Thyroid gland (tissue), 4 donors: ENCODE measurements at regions not wholly inside any gene's neighbourhood (a gene's known extent, or its start where the extent isn't known, plus 50 kb on each side); places are given as distances from the start of the nearest gene placed in this dataset.

Experiments
- POLR2A ChIP-seq, 2 donors: fragments of 450-650 bp; IDR thresholded peaks; one replicate each; pipeline ENCODE4 v1.6.1; 2017; ENCODE audit warnings: antibody characterized with exemption in 2 of 2, mild to moderate bottlenecking in 2 of 2, moderate library complexity in 1 of 2
- TF ChIP-seq, protein P1 (sequence below), 6 experiments: fragments of 200-600 bp in 3 of 6; fragments of 450-650 bp in 3 of 6; sonication (generic) in 3 of 6; IDR thresholded peaks; one replicate each; pipeline ENCODE4 v1.5.1; 2016 to 2019; ENCODE audit warnings: antibody characterized with exemption in 6 of 6, mild to moderate bottlenecking in 2 of 6, inconsistent platforms in 1 of 6, moderate library complexity in 1 of 6

DNA sequence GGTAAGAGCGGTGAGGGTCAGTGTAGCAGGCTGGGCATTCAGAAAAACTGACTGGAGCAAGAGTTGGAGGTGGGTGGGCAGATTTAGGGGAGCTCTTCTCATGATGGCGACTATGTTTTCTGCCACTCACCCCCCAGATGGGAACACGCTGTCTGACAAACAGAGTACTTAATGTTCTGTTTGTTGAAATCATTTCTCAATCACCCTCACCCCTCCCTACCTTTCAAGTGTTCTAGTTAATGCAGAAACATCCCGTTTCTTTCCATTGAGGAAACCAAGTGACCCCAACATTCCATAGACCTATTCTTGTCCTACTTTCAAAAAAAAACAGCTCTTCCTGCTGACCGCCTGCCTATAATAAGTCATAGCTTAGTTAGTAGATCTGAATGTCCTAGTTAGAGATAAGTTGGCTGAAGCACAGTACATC lies 132.5 kb upstream of the NEDD9 start:
- TF ChIP-seq, protein P1, sequence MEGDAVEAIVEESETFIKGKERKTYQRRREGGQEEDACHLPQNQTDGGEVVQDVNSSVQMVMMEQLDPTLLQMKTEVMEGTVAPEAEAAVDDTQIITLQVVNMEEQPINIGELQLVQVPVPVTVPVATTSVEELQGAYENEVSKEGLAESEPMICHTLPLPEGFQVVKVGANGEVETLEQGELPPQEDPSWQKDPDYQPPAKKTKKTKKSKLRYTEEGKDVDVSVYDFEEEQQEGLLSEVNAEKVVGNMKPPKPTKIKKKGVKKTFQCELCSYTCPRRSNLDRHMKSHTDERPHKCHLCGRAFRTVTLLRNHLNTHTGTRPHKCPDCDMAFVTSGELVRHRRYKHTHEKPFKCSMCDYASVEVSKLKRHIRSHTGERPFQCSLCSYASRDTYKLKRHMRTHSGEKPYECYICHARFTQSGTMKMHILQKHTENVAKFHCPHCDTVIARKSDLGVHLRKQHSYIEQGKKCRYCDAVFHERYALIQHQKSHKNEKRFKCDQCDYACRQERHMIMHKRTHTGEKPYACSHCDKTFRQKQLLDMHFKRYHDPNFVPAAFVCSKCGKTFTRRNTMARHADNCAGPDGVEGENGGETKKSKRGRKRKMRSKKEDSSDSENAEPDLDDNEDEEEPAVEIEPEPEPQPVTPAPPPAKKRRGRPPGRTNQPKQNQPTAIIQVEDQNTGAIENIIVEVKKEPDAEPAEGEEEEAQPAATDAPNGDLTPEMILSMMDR (IDR thresholded peaks at IDR 0.05): no peak
- TF ChIP-seq POLR2A (IDR thresholded peaks at IDR 0.05): peak in 1 of 2 donors; percentile 5
